ENCODE measurements at regions not wholly inside any gene's neighbourhood (a gene's known extent, or its start where the extent isn't known, plus 50 kb on each side); places are given as distances from the start of the nearest gene placed in this dataset.

DNA sequence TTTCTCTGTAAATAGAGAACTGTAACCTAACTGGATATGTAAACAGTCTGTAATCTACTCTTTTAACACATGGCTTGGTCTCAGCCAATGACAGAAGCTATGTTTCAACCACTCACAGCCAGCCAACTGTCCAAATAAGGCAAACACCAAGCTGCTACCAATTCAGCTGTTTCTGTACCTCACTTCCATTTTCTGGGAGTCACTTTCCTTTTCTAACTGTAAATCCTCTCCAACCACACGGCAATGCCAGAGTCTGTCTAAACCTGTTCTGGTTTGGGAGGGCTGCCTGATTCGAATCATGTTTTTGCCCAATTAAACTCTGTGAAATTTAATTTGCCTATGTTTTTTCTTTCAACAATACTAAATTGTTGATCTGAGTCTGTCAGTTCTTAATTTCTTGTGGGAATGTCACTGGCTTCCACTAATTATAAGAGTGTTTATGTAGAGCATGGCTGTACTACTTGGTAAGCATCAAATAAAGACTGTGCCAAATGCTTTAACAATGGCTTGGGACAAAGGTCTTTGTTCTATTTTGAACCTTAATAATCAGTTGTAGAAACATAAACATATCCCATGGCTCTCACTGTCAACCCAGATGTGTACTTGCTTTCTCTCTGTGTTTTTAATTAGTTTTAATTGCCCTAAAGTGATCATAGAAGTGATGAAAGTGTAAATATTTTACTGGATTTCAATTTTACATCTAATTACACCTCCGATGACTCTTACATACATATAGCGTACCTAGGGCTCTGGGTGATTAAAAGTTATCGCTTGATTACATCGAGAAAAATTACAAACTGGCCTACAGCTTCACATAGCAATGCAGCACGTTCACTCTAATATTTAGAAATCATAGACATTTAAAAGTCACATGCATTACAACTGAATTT lies 1144.6 kb upstream of the TMPRSS15 start:
- DNase-seq, result no peak

DNA sequence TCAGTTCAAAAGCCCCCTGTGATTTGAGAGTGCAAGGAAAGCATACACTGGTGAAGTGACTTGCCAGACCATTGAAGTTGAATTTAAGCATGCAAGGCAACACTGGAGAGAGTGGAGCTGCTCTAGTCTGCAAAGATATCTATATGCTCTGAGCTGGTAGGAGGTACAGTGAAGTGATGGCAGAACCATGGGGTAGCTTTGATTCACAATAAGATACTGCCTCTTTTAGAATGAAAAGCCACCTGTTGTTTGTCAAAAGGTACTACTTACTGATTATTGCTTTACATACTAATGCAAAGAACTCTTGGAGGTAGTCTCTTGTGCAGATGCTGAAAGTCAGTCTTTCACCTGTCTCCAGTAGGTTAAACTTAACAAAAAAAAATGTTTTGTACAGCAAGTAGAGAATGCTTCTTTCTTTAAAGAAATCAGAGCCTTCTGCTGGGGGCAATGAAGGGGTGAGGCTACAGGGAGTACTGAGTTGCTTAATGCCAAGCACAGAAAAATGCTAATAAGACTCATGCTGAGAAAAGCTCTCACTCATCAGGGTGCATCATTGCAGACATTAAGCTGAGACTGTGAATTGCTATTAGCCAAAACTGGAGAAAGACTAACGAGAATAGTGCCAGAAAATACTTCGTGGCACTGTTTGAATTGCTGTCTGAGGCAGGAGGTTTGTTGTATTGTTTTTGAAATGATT lies 1150.5 kb upstream of the TMPRSS15 start:
- no peak for DNase-seq

DNA sequence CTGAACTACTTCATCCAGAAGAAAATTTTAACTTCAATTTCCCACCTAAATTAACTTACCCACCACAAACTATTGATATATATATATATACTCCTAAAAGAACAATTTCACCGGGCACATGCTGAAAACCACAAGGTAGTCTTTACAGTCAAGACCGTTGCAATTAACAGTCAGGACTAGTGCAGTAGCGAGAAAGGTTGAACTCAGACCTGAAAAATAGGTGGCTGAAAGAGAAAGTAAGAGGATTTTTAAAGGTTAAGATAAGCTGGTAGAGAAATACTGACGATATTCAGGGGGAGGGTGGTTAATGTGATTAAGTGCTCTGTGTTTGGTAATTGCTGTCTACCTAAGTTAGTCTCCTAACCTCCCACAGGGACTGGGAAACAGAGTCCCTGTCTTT lies 1153.5 kb upstream of the TMPRSS15 start:
- no peak for DNase-seq

DNA sequence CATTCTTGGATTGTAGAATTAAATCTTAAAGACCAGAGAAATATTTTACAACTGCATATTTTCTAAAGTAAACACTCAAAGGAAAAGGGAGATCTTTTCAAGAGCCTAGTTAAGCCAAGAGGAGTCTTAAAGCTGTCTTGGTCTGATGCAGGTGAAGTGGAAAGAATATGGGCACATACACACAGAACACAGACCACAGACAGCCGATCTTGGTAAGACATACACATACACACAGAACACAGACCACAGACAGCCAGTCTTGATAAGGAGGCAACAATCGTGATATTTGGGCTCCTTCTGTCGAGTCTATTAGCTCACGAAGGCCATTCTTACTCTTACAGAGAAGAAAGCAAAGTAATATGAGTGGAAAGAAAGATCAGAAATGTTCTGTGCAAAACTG lies 1153.9 kb upstream of the TMPRSS15 start:
- no peak for DNase-seq

DNA sequence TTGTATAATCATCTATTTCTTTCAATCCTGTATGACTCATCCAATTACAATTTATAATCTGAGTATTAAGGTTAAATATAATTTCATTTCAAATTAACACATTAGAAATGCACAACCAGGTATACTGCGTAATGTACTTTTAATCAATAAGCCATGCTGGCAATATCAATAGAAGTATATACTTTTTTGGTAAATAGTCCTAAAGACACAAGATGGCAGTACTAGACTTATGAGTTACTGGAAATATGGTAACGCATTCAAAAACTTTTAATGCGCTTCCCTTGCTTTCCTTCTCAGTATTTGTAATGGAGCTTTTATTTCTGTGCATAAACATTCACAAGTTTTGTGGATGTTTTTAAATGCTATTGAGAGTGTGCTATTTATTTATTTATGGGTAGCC lies 1162.0 kb upstream of the TMPRSS15 start:
- no peak for DNase-seq

DNA sequence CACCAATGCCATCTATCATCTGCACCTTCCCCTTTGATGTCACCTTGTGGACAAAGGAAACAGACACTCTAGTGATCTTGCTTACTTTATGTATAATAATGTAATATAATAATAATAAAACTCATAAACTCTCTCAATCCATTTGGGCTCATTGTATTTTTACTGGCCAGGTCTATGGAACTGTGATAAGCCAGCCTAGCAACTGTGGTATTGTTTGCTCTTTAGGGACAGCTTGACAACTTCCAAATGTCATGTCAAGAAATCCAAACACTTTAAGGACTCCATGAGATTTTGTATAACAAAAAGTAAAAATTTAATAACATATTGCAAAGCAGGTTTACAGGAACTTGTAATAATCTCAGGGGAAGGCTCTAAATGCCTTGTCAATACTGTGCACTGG lies 1163.4 kb upstream of the TMPRSS15 start:
- no peak for DNase-seq

DNA sequence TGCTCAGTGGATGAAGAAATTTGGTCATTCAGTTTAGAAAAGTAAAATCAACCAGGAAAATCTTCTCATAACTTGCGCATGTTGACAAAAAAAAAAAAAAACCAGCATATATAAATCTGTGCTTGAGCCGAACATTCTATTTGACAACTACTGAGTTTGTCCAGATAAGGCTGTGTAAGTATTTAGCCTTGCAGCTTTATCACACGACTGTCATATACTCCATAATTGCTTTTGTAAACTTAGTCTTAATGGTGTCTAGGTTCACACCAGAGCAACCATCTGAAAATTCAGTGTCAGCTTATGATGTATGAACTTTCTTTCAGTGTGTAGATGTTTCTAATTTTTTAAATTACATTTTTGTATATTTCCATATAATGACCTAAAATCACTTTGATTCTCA lies 1173.8 kb upstream of the TMPRSS15 start:
- DNase-seq, result no peak

DNA sequence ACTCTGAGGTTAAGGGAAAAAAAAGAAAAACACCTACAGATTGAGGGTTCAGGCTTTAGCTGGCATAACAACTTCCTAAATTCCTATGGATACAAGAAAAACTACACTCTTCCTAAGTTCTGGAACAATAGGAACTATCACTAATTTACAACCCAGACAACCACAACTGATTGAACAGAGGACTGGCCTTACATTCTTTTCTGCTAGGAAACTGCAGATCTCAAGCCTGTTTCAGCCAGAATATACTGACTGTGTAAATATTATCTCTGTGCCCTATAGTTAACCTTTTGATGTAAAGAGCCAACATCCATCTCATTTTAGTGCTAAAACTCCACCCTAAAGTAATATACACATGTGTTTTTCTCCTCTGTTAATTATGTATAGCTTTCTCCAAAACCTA lies 1186.5 kb upstream of the TMPRSS15 start:
- no peak for DNase-seq

DNA sequence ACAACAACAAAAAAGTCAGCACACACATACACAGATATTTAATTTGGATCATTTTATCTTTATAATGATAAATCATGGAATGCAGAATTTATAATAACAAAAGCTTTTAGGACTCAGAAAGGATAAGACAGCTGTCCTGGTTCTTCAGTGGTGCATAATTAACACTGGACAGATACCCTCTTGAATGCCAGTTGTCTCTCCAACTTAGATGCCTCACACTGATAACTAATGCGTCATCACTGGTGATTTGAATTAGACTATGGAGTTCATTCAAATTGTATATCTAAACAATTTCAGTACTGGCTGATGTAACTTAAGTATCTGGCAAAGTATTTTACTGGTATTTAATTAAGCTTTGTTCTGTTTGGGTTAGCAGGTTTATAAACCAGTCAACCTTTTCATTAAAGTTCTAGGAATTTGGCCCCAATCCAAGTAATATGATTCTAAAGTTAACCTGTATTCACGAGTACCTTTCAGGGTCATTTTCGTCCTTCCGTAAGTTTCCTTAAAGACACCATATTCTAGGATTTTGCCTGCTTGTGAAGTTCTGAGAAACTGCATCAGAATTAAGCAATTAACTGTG lies 1199.5 kb upstream of the TMPRSS15 start:
- no peak for DNase-seq

DNA sequence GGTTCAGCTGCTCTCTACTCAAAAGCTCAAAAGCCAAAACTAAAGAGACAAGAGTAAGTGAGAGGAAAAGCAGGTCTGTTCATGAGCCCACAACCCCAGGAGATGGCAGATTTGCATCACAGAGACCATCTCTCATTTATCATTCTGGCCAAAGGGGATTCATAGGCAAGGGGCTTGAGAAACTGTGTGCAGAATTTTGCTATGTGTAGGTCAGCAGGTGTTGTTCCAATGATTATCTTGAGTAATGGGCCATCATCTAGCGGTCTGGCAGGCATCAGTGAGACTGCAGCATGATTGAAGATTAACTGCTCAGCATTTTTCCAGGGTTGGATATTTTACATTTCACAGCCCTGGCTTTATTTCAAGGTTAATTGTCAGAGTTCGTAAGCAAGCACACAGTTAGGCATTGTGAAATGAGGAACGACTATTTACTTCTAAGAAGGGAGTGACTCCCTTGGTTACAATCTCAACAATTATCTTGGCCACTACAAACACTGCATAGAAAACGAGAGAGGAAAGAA lies 1204.6 kb upstream of the TMPRSS15 start:
- DNase-seq, result no peak

DNA sequence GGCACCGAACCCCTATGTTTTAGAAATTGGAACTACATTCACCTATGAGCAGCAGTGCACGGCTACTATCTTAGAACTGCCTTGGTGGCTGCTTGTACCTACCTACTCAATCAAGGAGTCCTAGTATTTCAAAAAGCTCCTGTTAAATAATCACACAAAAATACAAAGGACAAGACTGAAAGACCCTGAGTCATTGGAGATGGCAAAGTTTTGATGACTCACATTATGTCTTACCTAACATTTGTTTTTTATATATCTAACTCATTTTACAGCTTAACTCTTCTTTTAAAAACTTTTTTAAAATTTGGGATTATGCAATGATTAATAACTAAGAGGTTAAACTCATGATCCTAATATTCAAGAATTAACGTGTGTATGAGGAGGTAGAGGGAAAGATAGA lies 1206.0 kb upstream of the TMPRSS15 start:
- no peak for DNase-seq

DNA sequence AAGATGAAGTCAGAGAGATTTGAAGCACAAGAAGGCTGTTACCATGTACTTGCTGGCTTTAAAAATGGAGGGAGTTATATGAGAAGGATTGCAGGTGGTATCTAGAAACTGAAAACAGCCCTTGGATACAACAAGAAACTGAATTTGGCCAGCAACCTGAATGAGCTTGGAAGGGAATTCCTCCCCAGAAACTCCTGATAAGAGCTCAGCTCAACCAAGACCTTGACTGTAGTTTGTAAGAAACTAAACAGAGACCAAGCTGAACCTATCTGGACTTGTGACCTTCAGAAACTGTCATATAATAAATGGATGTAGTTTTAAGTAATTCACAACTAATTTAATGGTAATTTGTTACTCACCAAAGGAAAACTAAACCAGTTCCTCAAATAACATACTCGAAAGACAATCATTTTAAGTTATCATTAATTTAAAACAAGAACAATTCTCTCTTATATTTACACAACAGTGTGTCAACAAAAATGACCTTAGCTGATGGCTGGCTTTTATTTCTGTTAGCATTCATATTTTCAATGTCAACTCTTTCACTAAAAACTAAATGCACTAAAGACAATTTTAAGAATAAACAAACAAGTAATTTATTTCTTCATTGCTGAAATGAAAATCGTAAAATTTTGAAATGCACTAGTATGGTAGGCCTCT lies 1218.4 kb upstream of the TMPRSS15 start:
- DNase-seq, result no peak

DNA sequence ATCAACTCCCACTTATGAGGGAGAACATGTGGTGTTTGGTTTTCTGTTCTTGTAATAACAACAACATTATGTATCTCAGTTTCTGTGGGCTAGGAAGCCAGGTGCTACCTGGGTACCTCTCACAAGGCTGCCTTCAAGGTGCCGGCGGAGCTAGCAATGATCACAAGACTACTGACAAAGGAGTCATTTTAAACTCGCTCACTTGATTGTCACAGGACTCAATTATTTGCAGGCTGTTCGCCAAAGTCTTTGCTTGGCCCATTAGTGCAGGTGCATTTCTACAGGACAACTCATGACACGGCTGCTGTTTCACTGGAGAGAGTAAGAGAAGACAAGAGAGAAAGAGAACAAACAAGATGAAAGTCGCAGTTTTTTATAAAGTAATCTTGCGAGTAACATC lies 1237.4 kb upstream of the TMPRSS15 start:
- no peak for DNase-seq

DNA sequence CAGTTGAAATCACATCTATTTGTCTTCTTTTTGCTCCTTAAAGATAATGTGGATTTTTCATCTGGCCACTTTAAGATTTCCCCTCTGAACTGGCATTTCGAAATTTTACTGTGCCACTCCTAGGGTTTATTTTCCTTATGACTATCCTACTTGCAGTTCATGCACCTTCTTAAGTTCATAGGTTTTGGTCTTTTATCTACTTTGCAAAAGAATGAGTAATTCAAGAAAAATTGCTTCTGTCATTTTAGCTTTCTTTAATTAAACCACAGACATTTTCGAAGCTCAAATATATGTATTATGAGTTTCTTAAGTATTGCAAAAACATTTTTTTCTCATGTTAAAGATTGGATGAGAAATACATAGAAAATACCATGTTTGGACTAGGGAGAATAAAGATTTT lies 1244.8 kb upstream of the TMPRSS15 start:
- no peak for DNase-seq

DNA sequence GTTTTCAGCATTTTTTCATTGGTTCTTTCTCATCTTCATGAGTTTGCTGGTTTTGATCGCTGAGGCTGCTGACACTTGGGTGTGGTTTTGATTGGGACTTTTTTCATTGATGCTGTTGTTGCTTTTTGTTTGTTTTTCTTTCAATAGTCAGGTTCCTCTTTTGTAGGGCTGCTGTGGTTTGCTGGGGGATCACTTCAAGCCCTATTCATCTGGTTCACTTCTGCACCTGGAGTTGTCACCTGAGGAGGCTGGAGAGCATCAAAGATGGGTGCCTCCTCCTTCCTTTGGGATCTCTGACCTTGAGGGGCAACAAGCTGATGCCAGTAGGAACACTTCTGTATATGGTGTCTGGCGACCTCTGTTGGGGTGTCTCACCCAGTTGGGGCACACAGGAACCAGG lies 1279.9 kb upstream of the TMPRSS15 start:
- DNase-seq, result no peak

DNA sequence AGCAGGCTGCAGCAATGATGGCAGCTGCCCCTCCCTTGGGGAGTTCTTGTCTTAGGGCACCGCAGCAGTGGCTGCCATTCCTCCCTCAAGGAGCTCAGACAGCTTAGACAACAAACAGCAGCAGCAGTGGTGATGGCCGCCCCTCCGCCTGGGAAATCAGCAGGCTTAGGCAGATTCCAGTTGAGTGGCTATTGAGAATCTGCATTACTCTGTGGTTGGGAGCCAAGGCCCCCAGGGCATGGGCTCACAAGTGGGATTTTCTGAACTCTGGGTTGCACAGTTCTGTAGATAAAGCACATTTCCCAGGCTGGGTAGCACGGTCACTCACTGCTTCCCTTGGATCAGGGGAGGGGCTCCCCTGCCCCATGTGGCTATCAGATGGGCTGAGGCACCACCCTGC lies 1280.7 kb upstream of the TMPRSS15 start:
- no peak for DNase-seq

DNA sequence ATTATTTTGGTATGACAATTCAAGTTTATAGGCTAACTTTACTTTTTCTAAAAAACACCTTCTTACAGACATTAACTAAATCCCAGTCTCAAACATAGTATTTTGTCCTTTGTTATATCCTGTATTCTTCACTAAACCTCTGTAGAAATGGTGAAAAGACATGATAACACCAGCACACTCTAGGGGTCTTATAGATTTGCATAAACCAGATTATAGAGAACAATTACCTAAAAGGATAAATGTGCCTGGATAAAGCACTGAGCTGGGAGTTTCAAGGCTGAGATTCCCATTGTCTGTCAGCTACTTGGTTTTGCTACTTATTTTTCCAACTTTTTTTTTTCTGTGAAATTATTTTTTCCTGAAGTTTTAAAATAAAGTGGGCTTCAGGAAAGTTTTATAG lies 1288.6 kb upstream of the TMPRSS15 start:
- no peak for DNase-seq

DNA sequence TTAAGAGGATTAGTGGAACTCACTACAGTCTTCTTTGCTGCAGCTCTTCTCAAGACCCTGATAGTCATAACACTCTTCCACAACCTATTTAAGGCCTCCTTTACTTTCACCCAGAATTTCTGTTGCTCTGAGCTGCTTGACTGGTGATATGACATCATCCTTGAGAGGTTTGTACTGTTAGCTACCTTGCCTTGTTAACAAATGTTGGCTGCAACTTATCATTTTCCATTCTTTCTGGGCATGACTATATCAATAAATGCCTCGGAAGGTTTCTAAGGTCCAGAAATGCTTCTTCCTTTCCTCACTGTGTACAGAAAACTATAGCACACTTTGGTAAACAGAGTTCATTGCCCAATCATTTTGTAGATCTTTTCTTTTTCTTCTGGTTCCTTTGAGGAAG lies 1292.2 kb upstream of the TMPRSS15 start:
- no peak for DNase-seq

DNA sequence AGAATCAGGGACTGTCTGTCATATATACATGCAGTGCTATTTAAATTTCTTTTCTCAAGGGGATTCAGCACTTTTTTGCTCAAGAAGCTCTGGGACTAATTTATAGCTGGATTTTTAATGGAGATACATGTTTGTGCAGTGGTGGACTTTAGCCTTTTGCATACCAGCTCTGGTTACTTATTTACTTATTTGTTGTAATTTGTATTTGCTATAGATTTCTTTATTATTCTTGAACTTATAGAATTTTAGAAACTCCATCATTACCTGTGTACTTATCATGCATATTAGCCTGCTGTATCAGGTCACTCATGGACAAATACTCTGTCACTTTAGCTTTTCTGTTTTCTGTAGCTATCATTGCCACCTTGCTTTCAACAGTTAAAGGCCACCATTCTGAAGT lies 1296.9 kb upstream of the TMPRSS15 start:
- no peak for DNase-seq

DNA sequence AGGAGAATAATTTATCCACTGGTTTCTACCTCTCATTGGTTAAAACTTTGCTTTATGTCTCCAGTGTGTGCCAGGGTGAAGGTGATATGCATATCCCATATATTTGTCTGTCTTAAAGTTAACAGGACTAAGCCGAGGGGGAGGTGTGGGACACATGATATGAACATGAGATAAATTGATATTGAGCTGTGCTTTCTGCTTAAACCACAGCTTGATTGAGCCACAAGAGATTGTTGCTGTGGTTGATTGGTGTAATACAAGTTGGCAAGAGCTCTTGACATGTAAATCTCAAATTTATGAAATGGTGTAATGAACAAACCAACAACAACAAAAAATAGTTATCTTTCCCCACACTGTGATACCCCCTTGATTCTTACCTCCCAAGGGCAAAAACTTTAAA lies 1295.5 kb upstream of the NCAM2 start:
- no peak for DNase-seq

DNA sequence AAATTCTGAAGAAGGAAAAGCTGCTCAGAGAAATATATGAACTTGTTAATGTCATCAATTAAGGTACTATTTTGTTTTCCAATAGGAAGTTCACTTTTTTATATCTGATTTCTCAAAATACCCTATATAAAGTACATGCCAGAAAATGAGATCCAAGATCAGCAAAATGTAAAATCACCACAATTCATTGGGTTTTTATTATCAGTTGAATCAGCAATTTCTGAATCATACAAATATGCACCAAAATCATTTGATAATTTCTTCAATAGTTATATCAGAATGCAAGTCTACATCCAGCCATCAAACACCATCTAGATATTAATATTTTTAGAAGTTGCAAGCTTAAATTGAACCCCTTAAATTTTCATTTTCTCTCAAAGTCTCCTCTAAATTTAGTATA lies 1293.4 kb upstream of the NCAM2 start:
- DNase-seq, result no peak

DNA sequence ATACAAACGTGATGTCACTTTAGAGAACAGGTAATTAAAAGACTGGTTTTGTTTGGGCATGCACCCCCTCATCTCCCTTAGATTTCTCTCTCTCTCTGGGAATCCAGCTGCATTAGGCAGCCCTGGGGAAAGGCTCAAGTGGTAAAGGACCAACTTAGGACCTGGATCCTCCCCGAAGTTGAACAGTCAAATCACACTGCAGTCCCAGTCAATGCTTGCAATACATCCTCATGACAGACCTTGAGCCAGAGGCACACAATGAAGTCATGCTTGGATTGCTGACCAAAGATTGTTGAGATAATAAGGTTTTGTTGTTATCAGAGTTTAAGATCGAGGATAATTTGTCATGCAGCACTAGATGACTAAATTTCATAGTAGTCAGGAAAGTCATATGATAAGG lies 1285.8 kb upstream of the NCAM2 start:
- DNase-seq, result no peak

DNA sequence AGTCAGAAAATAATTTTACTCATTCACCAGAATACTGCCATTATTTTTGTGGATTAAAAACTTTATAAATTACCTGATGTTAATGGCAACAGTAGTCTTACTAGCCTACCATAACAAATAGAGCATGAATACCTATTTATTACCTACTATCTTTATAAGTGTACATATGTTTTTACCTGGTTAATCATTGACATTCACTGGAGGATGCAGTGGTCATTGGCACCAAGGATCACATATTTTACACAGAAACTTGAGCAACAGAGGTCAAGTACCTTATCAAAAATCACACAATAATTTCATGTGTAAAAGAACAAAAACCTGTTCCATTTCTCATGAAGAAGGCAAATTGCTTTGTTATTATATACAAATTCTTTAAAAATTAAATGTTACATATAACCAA lies 1284.9 kb upstream of the NCAM2 start:
- DNase-seq, result no peak
